A673 (cell line): ENCODE measurements at regions not wholly inside any gene's neighbourhood (a gene's known extent, or its start where the extent isn't known, plus 50 kb on each side); places are given as distances from the start of the nearest gene placed in this dataset.

Experiments used
- EZH2 ChIP-seq: fragments of 200-600 bp; sonication (generic); IDR thresholded peaks from 2 replicates; pipeline ENCODE4 v1.6.1; 2017; ENCODE audit warnings: borderline replicate concordance, low read depth, mild to moderate bottlenecking, mixed read lengths, antibody characterized with exemption, low read length; ENCODE audit not compliant: poor library complexity, severe bottlenecking
- TF ChIP-seq, protein P1 (sequence below): fragments of 300-800, 200-600 bp; sonication (generic); conservative IDR thresholded peaks from 2 replicates; pipeline ENCODE4 v1.5.1; 2017; ENCODE audit warnings: low read depth, mild to moderate bottlenecking, antibody characterized with exemption, low read length, moderate library complexity, mixed read lengths

DNA sequence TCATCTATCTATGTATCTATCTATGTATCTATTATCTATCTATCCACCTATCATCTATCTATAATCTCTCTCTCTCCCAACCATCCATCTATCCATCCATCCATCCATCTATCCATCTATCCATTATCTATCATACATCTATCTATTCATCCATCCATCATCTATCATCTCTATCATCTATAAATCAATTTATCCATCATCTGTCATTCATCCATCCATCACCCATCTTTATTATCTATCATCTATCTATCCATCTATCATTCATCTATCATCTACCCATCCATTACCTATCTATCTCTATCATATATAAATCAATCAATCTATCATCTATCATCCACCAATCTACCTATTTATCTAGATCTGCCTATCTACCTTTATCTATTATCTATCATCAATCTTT lies 69.4 kb upstream of the PPP2R3B start:
- TF ChIP-seq, protein P1, sequence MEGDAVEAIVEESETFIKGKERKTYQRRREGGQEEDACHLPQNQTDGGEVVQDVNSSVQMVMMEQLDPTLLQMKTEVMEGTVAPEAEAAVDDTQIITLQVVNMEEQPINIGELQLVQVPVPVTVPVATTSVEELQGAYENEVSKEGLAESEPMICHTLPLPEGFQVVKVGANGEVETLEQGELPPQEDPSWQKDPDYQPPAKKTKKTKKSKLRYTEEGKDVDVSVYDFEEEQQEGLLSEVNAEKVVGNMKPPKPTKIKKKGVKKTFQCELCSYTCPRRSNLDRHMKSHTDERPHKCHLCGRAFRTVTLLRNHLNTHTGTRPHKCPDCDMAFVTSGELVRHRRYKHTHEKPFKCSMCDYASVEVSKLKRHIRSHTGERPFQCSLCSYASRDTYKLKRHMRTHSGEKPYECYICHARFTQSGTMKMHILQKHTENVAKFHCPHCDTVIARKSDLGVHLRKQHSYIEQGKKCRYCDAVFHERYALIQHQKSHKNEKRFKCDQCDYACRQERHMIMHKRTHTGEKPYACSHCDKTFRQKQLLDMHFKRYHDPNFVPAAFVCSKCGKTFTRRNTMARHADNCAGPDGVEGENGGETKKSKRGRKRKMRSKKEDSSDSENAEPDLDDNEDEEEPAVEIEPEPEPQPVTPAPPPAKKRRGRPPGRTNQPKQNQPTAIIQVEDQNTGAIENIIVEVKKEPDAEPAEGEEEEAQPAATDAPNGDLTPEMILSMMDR = no peak
- TF ChIP-seq EZH2 = no peak
